ENCODE measurements at regions not wholly inside any gene's neighbourhood (a gene's known extent, or its start where the extent isn't known, plus 50 kb on each side); places are given as distances from the start of the nearest gene placed in this dataset.

DNA sequence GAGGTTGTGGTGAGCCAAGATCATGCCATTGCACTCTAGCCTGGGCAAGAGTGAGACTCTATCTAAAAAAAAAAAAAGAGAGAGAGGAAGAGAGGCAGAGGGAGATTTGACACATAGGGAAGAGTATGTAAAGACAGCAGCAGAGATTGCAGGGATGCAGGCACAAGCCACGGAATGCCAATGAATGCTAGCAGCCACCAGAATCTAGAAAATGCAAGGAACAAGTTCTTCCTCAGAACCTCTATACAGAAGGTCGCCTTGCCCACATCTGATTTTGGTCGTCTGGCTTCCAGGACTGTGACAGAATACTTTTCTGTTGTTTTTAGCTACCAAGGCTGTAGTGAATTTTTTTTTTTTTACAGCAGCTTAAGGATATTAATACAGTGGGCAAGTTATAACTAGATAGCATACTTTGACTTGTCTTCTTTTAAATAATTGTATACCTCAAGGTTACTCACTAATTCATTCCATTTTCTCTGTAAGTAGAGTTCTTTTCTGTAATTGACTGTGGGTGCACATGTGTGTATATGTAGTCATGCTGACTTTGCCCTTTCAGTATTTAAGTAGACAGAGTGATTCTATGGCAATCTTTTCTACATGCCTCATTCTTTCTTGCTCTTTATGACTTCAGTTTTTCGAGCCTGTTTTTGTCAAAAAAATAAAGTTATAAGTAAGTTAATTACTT is 402.2 kb downstream of the GJA1 start:
- TF ChIP-seq CTCF (IDR thresholded peaks at IDR 0.05), result no peak
- Histone ChIP-seq H3K36me3 (no peaks in the 10 kb centered on the region), H3K27ac (no peak overlapping the region), H3K4me1 (no peaks in the 10 kb centered on the region), H3K9me3 (no peaks in the 10 kb centered on the region), H3K4me3 (no peak overlapping the region), H3K27me3 (no peaks in the 10 kb centered on the region)
- DNase-seq (ENCODE audit: low spot score), result no peak

DNA sequence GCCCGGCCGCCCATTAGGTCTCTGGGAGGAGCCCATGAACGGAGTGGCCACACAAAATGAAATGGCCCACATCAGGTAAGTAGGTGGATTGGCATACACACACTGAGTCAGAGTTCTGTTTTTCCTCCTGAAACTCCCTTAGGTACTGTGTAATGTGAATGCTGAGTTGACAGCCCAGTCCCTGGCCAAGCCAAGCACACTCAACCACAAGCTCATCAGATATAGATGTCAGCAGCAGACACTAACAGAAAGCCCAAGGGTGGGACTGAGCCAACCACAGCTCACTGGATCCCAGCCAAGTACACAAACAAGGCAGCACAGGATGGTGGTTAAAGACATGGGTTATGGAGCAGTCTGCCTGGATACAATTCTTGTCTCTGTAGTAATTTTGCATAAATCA is 403.4 kb downstream of the GJA1 start:
- no peak for DNase-seq (ENCODE audit: low spot score)
- H3K9me3 ChIP-seq, result no peaks in the 10 kb centered on the region
- no peaks in the 10 kb centered on the region for H3K27me3 ChIP-seq
- no peak for TF ChIP-seq CTCF (IDR thresholded peaks at IDR 0.05)
- no peaks in the 10 kb centered on the region for H3K36me3 ChIP-seq
- peak overlapping the region in 1 of 2 donors; percentile 39 for H3K27ac ChIP-seq
- H3K4me1 ChIP-seq, result no peaks in the 10 kb centered on the region
- no peak overlapping the region for H3K4me3 ChIP-seq

GRCh38 chr6:121839896-121840295 is 404.4 kb downstream of the GJA1 start:
- no peaks in the 10 kb centered on the region for H3K27me3 ChIP-seq
- H3K36me3 ChIP-seq, result no peaks in the 10 kb centered on the region
- DNase-seq (ENCODE audit: low spot score), result no peak
- TF ChIP-seq CTCF (IDR thresholded peaks at IDR 0.05), result no peak
- H3K9me3 ChIP-seq, result no peaks in the 10 kb centered on the region
- no peak overlapping the region for H3K27ac ChIP-seq
- H3K4me3 ChIP-seq, result no peak overlapping the region
- H3K4me1 ChIP-seq, result no peaks in the 10 kb centered on the region

GRCh38 chr6:121844898-121845297 is 409.5 kb downstream of the GJA1 start:
- H3K36me3 ChIP-seq, result no peaks in the 10 kb centered on the region
- no peak for TF ChIP-seq CTCF (IDR thresholded peaks at IDR 0.05)
- H3K4me3 ChIP-seq, result no peak overlapping the region
- DNase-seq (ENCODE audit: low spot score), result no peak
- no peaks in the 10 kb centered on the region for H3K27me3 ChIP-seq
- peaks cover 0 to 8% of the 10 kb centered on the region in 2 donors for H3K4me1 ChIP-seq
- no peak overlapping the region for H3K27ac ChIP-seq
- H3K9me3 ChIP-seq, result no peaks in the 10 kb centered on the region

- DNase-seq (ENCODE audit: low spot score), result no peak
Observed at GRCh38 chr6:121847806-121848522, 412.5 kb downstream of the GJA1 start.

More at GRCh38 chr6:121847806-121848522, 412.5 kb downstream of the GJA1 start:
- Histone ChIP-seq H3K4me3 (no peak overlapping the region), H3K9me3 (no peaks in the 10 kb centered on the region), H3K4me1 (peaks cover 0 to 8% of the 10 kb centered on the region in 2 donors), H3K27ac (peak overlapping the region in 1 of 2 donors; percentile 23), H3K36me3 (no peaks in the 10 kb centered on the region), H3K27me3 (no peaks in the 10 kb centered on the region)
- TF ChIP-seq CTCF (IDR thresholded peaks at IDR 0.05), result no peak
